ENCODE measurements at regions not wholly inside any gene's neighbourhood (a gene's known extent, or its start where the extent isn't known, plus 50 kb on each side); places are given as distances from the start of the nearest gene placed in this dataset.

DNA sequence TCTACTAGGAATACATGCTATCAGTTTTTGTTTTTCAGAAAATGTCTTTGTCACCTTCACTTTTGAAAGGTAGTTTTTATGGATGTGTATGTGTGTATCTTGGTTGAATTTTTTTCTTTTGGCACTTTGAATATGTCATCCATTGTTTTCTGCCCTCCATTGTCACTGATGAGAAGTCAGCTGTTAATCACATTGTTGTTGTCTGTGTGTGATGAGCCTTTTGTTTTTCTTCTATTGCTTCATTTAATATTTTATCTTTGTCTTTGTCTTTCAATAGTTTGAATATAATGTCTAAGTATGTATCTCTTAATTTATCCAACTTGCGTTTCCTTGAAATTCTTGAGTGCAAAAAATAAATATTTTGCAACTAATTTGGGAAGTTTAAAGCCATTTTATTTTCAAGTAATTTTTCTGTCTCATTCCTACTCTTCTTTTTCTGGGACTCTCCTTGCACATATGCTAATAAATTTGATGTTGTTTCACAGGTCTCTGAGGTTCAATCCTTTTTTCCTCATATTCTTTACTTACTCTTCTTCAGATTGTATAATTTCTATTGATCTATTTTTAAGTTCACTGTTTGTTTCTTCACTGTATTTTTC lies 546.9 kb upstream of the GHITM start:
- no peak for DNase-seq
- ChIA-PET POLR2A (ENCODE audit: unreplicated experiment) (no interaction called here), CTCF (no interaction called here)
- Histone ChIP-seq H3K9me2 (ENCODE audit: insufficient read depth) (no peaks in the 10 kb centered on the region), H3K4me2 (no peak overlapping the region), H3K27me3 (ENCODE audit: insufficient read depth, low read depth) (no peaks in the 10 kb centered on the region), H3K4me3 (no peak overlapping the region), H3F3A (ENCODE audit: insufficient read depth, low read depth) (no peaks in the 10 kb centered on the region), H3K36me3 (ENCODE audit: low read depth) (no peaks in the 10 kb centered on the region), H3K9me3 (ENCODE audit: insufficient read depth, low read depth) (peaks cover 7% of the 10 kb centered on the region; the same call in 1 of the 2 replicates), H3K79me2 (ENCODE audit: low read depth) (no peaks in the 10 kb centered on the region), H3K27ac (no peak overlapping the region), H2AFZ (no peak overlapping the region), H4K20me1 (ENCODE audit: insufficient read depth) (no peaks in the 10 kb centered on the region), H3K4me1 (replicated peaks; ENCODE audit: insufficient read depth) (no peaks in the 10 kb centered on the region)
- intact Hi-C loops (cut with micrococcal nuclease; ENCODE audit: unreplicated experiment) = no loop called here
- no peak for TF ChIP-seq EZH2 (IDR thresholded peaks at IDR 0.05; ENCODE audit: low read depth)
- TF ChIP-seq, protein P1, sequence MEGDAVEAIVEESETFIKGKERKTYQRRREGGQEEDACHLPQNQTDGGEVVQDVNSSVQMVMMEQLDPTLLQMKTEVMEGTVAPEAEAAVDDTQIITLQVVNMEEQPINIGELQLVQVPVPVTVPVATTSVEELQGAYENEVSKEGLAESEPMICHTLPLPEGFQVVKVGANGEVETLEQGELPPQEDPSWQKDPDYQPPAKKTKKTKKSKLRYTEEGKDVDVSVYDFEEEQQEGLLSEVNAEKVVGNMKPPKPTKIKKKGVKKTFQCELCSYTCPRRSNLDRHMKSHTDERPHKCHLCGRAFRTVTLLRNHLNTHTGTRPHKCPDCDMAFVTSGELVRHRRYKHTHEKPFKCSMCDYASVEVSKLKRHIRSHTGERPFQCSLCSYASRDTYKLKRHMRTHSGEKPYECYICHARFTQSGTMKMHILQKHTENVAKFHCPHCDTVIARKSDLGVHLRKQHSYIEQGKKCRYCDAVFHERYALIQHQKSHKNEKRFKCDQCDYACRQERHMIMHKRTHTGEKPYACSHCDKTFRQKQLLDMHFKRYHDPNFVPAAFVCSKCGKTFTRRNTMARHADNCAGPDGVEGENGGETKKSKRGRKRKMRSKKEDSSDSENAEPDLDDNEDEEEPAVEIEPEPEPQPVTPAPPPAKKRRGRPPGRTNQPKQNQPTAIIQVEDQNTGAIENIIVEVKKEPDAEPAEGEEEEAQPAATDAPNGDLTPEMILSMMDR (conservative IDR thresholded peaks at IDR 0.05) = no peak
- BruUV-seq (replicated peaks) = no TSS peak

DNA sequence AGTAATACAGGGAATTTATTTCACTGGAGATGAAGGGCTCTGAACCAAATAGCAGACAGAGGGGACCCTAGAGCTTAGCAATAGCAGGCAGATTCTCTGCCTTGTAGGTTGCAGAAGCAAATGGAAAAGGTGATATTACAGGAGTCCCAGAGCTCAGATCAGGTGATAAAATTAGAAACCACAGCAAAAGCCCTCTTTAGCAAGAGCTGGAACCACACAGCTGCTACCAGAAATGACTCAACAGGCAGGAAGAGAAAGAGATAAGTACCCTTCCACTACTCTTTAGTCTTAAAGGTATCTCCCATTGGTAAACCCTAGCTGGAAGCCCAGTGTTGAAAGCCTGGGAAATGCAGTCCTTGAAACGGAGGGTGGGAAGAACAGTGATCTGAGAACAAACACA lies 535.6 kb upstream of the GHITM start:
- H2AFZ ChIP-seq = no peak overlapping the region
- no peaks in the 10 kb centered on the region for H4K20me1 ChIP-seq (ENCODE audit: insufficient read depth)
- intact Hi-C loops (cut with micrococcal nuclease; ENCODE audit: unreplicated experiment) = no loop called here
- no peaks in the 10 kb centered on the region for H3K79me2 ChIP-seq (ENCODE audit: low read depth)
- no peaks in the 10 kb centered on the region for H3K36me3 ChIP-seq (ENCODE audit: low read depth)
- TF ChIP-seq, protein P1 (conservative IDR thresholded peaks at IDR 0.05) = no peak
- TF ChIP-seq EZH2 (IDR thresholded peaks at IDR 0.05; ENCODE audit: low read depth) = no peak
- H3K27me3 ChIP-seq (ENCODE audit: insufficient read depth, low read depth) = no peaks in the 10 kb centered on the region
- no peaks in the 10 kb centered on the region for H3K9me2 ChIP-seq (ENCODE audit: insufficient read depth)
- H3K9me3 ChIP-seq (ENCODE audit: insufficient read depth, low read depth) = no peaks in the 10 kb centered on the region
- H3K4me2 ChIP-seq = no peak overlapping the region
- no peak overlapping the region for H3K27ac ChIP-seq
- BruUV-seq (replicated peaks) = no TSS peak
- ChIA-PET CTCF (no interaction called here), POLR2A (ENCODE audit: unreplicated experiment) (no interaction called here)
- no peaks in the 10 kb centered on the region for H3F3A ChIP-seq (ENCODE audit: insufficient read depth, low read depth)
- 0 out of 2 replicates have a peak, but pooled peaks cover 7% of the 10 kb centered on the region for H3K4me1 ChIP-seq (replicated peaks; ENCODE audit: insufficient read depth)
- no peak for DNase-seq
- H3K4me3 ChIP-seq = no peak overlapping the region

DNA sequence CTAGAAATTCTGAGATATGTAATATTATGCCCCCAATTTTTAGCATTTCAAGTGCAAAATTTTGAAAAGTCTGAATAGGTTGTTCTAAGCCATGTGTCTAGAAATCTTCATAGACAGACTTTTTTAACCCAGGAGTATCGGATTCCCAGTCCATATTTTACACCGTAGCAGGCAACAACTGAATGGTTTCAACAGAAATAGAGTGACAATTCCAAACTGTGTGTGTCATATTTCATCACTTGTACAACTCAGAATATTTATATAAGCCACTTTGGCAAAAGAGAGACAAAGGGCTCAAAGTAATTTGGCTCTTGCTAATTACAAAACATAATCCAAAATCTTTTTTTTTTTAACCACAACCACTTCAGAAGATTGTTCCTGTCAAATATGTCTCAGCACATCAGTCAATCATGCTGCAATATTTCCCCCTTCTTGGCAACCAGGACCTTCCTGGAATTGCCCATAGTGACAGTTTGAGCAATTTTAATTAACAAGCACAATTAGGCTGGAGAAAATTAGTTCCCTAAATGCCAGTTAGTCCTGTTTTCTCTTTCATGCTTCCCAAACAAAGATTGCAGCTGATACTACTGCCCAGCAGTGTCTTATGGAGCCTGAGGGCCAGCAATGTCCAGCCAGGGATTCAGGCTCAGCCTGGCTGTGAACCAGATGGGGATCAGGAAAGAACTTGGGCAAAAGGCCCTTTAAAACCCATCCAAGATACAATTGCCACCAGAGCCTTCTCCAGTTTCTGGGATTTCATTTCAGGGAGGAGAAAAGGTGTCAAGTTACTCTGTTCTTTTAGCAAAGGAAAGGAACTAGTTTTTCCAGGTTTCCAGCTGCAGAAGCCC lies 533.3 kb upstream of the GHITM start:
- no TSS peak for BruUV-seq (replicated peaks)
- ChIA-PET POLR2A (ENCODE audit: unreplicated experiment) (no interaction called here), CTCF (no interaction called here)
- peak in 1 of 2 experiments; percentile 51 for DNase-seq
- intact Hi-C loops (cut with micrococcal nuclease; ENCODE audit: unreplicated experiment) = no loop called here
- Histone ChIP-seq H3K79me2 (ENCODE audit: low read depth) (no peaks in the 10 kb centered on the region), H3K4me1 (replicated peaks; ENCODE audit: insufficient read depth) (0 out of 2 replicates have a peak, but pooled peaks cover 7% of the 10 kb centered on the region), H4K20me1 (ENCODE audit: insufficient read depth) (no peaks in the 10 kb centered on the region), H3K4me2 (no peak overlapping the region), H3K36me3 (ENCODE audit: low read depth) (no peaks in the 10 kb centered on the region), H2AFZ (no peak overlapping the region), H3K4me3 (no peak overlapping the region), H3F3A (ENCODE audit: insufficient read depth, low read depth) (no peaks in the 10 kb centered on the region), H3K9me3 (ENCODE audit: insufficient read depth, low read depth) (no peaks in the 10 kb centered on the region), H3K27me3 (ENCODE audit: insufficient read depth, low read depth) (no peaks in the 10 kb centered on the region), H3K9me2 (ENCODE audit: insufficient read depth) (no peaks in the 10 kb centered on the region), H3K27ac (no peak overlapping the region)
- TF ChIP-seq, protein P1 (conservative IDR thresholded peaks at IDR 0.05) = no peak
- TF ChIP-seq EZH2 (IDR thresholded peaks at IDR 0.05; ENCODE audit: low read depth) = no peak
